GM19397 (cell line): ENCODE measurements at regions not wholly inside any gene's neighbourhood (a gene's known extent, or its start where the extent isn't known, plus 50 kb on each side); places are given as distances from the start of the nearest gene placed in this dataset.
"Not testable (repeated sequence)": the region's sequence is repeated elsewhere in the genome, so short reads cannot be mapped to it uniquely, and the experiment has no call there.

Experiments used
- ATAC-seq: cut with Tn5 transposase; IDR thresholded peaks from one replicate; pipeline ENCODE4 v1.9.1; 2021; ENCODE audit warnings: mild to moderate bottlenecking, moderate library complexity; ENCODE audit not compliant: unreplicated experiment

DNA sequence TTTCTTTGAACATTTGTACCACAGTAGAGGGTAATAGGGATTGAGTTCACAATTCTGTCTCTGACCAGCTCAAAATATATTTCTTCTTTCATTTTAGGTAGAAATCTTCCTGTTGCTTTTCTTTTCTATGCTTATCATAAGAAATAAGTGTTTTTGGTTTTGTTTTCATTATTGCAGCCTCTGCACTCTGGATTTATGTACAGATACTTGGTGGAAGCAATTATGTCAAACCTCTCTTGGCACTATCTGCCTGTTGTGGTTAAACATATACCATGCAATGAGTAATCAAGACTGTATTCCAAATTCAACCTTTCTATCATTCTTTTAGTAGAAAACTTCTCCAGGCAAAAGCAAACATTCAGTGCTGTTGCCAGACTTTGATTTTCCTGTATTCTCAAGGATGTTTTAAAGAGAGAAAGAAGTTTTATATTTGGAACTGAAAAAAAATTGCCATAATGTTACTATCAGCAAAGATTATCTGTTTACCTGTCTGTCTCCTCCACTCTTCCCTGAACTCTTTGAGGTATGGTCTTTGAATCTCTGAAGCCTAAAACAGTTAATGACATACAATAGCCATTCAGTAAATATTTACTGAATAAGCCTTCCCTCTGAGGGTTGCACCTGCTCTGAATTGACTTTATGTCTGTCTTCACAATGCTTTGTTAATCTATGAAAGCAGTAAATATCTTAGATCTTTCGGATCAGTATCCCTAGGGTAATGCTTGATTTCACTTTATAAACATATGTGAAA lies 612.5 kb upstream of the PRR20A start:
- no peak for ATAC-seq

DNA sequence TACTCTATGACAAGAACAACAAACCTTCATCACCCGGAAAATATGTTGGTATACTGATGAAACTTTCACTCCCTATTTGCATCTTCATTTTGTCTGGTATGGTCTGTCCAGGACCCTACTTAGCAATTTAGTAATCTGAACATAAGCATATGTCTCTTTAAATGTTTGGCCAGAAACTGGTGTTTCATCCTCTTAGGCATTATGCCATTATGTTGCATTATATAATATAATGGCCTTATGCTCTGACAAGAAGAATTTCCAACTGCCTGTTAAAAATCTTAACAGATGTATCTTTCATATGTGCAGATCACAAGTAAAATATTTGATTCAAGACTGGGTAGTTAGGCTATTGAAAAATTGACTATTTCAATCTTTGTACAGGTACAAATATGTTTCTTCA lies 610.6 kb upstream of the PRR20A start:
- ATAC-seq = no peak

DNA sequence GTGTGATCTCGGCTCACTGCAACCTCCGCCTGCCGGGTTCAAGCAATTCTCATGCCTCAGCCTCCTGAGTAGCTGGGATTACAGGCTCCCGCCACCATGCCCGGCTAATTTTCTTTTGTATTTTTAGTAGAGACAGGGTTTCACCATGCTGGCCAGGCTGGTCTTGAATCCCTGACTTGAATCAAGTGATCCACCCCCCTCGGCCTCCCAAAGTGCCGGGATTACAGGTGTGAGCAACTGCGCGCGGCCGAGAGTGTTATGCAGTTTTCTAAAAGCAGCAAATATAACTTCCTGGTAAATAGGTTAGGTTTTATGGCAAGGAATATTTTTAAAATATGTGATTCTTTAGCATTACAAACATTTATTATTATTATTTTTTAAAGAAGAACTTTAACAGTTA lies 592.8 kb upstream of the PRR20A start:
- ATAC-seq = not testable (repeated sequence)

DNA sequence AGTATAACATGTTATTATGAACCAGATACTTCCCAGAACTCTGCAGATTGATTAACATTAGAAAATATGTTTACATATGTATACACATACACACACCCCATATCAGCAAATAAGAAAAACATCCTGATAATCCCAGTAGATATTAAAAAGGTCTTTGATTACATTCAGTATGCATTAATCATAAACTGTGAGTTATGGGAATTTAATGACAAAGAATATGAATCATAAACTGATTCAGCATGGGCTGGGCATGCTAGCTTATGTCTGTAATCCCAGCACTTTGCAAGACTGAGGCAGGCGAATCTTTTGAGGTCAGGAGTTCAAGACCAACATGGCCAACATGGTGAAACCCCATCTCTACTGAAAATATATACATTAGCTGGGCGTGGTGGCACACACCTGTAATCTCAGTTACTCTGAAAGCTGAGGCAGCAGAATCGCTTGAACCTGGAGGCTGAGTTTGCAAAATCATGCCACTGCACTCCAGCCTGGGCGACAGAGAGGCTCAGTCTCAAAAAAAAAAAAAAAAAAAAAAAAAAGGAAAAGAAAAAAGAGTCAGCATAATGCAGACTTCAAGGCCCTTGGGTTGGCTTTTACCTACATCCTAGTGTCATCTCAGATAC lies 581.9 kb upstream of the PRR20A start:
- no peak for ATAC-seq

DNA sequence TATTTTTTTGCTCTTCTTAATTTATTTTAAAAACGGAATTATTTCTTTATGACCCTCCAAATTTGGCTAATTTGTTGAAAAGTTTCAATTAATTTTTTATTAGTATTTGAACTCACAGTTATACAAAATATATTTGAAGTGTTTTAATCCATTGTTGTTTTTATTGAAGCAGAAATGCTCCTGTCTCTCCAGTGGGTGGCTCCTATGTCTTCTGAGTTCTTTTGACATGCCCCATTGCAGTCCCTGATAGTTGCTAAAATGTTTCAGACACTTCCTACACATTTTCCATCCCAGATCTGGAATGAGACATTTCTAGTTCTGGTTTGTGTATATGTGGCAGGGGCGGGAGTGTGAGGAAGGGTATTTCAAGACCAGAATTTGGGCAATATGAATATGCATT lies 579.4 kb upstream of the PRR20A start:
- no peak for ATAC-seq

DNA sequence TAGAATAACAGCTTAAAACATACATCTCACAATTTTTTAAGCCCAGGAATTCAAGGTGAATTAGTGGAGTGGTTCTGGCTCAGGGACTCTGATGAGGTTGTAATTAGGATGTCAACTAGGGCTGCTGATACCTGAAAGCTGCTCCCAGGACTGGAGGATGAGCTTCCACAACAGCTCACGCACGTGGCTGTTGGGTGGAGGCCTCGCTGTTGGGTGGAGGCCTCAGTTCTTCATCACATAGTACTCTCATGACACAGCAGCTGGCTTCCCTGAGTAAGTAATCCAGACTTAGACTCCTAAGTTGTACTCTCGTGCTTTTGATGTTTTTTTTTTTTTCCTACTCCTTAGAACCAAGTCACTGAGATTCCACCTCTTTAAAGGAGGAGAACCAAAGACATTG lies 577.1 kb upstream of the PRR20A start:
- no peak for ATAC-seq

DNA sequence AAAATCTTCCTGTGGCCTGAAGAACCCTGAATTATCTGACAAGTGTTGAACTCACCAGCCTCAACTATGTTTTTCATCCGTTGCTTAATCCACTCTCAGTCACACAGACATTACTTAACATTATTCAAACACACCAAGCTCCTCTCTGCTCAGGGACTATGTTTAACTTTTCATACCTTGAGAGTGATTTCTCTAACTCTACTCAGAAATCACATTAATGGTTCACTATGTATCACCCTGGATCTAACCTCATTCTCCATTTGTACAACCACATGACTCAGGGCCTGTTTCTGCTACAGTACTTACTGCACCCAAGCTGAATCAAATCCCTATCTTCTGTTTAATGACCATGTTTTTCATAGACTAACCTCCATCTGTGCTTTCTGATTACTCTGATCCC lies 553.7 kb upstream of the PRR20A start:
- no peak for ATAC-seq

DNA sequence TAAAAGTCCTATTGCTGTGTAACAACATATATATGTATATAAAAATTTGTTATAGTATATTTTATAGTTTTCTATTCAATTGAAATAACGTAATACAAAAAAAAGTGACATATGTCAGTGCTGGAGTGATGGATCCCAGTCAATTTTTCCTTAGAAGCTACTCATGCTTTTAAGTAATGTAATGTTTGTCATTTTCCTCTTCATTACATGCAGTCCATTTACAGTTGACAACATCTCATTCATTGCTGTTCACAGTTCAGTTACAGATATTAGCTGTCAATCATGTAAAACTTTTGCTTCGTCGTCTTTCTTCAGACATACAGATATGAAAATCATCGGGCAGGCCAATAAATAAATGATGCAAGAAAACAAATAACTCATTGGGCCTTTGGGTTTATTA lies 525.1 kb upstream of the PRR20A start:
- no peak for ATAC-seq

DNA sequence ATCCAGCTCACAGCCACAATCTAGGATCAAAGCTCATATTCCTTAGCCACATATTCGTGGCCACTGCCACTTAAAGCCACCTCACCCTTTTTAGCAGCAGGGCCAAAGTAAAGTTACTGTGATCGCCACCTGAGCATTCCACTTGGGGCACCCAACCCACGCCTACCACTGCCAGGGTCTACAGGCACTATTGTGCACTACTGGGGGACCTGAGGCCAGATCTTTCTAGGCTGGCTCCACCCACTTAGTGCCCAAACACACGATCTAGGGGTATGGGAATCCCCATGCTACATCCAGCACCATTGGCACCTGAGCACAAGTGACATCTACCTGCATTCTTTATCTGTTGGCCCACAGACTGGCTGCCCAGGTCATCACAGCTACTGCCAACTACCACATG lies 517.9 kb upstream of the PRR20A start:
- ATAC-seq = no peak

DNA sequence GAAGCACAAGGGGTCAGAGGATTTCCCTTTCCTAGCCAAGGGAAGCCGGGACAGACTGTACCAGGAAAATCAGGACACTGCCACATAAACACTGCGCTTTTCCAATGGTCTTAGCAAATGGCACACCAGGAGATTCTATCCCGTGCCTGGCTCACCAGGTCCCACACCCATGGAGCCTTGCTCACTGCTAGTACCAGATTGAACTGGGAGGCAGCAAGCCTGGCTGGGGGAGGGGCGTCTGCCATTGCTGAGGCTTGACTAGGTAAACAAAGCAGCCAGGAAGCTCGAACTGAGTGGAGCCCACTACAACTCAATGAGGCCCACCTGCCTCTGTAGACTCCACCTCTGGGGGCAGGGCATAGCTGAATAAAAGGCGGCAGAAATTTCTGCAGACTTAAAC lies 511.8 kb upstream of the PRR20A start:
- not testable (repeated sequence) for ATAC-seq

DNA sequence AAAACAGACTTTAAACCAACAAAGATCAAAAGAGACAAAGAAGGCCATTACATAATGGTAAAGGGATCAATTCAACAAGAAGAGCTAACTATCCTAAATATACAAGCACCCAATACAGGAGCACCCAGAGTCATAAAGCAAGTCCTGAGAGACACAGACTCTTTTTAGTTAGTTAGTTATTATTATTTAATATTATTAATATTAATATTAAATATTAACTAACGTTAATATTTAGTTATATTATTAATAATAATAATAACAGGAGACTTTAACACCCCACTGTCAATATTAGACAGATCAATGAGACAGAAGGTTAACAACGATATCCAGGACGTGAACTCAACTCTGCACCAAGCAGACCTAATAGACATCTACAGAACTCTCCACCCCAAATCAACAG lies 509.7 kb upstream of the PRR20A start:
- not testable (repeated sequence) for ATAC-seq

DNA sequence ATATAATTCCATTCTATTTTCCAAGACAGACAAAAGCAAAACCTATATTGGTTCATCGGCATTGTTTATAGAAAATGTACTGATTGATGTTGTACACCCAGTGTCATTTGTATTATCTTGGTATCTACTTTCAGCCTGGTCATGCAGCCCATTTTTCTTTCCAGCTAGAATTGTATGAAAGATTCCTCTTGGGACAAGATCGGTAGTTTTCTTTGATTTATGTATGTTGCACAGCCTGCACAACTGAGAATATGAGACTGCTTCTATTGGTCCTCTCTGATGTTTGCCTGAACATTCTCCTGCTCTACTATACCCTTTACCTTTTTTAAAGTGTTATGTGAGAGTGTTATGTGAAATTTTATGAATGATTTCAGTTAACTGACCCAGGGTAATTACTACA lies 487.7 kb upstream of the PRR20A start:
- no peak for ATAC-seq

DNA sequence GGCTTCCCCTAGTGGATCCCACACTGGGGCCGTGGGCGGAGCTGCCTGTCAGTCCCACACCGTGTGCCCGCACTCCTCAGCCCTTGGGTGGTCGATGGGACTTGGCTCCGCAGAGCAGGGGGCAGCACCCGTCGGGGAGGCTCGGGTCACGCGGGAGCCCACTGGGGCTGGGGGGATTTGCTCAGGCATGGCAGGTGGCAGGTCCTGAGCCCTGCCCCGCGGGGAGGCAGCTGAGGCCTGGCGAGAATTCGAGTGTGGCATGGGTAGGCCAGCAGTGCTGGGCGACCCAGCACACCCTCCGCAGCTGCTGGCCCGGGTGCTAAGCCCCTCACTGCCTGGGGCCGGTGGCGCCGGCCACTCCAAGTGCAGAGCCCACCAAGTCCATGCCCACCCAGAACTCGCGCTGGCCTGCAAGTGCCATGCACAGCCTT lies 481.7 kb upstream of the PRR20A start:
- ATAC-seq = no peak

DNA sequence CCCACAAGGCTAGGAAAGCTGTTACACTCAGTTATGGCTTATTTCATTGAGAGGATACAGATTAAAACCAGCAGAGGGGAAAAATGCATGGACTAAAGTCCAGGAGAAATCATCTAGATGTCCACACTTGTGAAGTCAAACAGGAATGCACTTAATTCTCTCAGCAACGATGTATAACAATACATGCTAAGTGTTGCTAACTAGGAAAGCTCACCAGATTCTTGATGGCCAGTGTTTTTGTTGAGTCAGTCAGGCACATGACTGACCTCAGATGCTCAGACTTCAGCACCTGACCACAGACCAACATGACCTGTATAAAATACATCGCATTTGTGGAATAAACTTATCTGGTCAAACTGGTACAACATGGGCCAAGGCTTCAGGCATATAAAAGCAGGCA lies 470.2 kb upstream of the PRR20A start:
- no peak for ATAC-seq

DNA sequence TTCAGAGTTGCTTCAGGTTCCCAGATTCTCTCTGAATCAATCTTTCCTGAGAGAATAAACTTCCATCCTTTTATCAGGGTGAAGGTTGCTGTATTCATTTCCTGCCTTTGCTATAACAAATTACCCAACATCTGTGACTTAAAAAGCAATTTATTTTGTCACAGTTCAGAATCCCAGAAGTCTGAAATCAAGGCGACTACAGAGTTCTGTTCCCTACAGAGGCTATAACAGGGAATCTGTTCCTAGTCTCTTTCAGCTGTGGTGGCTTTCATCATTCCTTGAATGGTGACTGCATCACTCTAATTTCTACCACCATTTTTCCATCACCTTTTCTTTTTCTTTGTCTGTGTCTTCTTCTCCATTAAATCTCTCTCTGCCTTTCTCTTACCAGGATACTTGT lies 459.3 kb upstream of the PRR20A start:
- ATAC-seq = no peak

DNA sequence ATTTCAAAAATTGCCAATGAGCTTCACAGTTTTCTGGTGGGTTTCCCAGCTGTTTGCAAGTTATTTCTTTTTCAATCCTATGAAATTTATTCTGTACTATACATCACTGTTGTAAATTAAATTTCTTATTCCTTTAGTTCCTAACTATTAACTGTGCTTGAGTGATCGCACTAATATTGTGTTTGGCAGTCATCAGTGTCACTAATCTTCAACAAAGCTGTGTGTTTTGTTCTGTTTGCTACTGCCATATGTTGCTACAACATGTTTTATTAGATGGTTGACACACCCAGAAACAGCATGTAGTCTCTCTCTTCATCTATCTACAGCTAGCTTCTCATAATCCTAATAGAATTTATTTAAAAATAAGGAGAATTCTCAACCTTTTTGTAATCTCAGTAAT lies 453.6 kb upstream of the PRR20A start:
- no peak for ATAC-seq

DNA sequence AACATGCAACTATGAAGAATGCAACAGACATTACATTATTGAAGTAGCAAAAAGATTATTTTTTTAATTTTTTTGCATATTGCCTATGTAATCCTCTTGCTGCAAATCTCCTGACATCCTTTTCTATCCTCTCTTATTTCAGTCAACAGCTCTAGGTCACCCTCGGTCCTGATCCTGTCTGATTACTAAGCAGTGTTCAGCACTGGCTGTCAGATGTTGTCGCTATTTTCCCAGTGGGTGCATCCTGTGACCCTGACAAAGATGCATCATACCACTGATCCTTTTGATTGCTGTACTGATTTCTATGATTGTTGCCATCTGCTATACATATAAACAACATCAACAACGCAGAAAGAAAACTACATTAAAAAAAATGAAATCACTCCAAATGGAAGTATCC lies 443.7 kb upstream of the PRR20A start:
- no peak for ATAC-seq

DNA sequence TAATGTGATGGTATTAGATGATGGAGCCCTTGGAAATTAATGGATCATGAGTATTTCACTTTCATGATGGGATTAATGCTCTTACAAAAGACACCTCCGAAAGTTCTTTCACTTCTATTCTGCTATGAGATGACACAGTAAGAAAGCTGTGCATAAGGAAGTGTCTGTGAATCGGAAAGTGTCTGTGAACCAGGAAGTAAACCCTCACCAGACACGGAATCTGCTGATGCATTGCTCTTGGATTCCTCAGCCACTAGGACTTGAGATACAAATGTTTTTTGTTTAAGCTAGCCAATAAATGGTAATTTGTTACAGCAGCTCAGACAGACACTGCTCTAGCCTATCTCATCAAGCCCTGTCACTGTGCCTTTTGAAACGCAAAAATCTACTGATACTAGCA lies 440.4 kb upstream of the PRR20A start:
- ATAC-seq = no peak

DNA sequence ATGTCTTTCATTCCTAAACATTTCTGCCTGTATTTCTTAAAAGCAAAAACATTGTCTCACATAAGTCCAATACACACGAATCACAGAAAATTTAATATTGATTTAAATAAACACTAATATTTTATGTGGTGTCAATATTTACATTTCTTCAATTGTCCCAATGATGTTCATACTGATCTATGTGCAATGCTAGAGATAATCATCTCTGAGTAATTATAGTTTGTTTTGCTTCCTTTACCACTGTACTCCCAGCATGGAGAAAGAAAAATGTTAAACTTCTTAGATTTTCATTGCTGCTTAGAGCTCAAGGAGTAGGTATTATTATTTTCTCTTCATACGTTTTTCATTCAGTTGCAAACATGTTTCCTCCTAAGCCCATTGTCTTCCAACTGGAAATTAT lies 434.2 kb upstream of the PRR20A start:
- no peak for ATAC-seq

DNA sequence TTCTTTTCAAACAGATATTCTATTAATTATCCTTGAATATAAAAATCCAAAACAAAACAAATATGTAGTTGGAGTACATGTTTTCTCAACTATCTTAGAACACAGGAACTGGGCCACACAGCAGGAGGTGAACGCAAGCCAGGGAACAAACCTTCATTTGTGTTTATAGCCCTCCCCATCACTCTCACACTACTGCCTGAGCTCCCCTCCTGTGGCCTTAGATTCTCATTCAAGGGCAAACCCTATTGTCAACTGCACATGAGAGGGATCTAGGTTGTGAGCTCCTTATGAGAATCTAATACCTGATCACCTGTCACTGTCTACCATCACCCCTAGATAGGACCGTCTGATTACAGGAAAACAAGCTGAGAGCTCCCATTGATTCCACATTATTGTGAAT lies 427.1 kb upstream of the PRR20A start:
- no peak for ATAC-seq

DNA sequence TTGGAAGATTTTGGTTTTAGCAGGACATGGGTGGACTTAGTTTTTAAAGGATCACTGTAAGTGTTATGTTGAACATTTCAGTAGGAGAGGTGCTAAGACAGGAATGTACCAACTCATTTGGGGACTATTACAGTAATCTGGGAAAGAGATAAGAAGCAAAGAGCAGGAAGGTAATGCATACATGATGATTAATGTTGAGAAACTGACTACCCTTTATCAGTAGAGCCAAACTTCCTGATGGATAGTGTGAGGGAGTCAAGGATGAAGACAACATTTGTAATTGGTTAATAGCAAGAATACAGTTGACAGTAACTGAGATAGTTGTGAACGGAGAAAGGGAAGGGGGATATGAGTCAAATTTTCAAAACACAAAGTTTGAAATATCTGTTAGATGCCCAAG lies 421.9 kb upstream of the PRR20A start:
- no peak for ATAC-seq

DNA sequence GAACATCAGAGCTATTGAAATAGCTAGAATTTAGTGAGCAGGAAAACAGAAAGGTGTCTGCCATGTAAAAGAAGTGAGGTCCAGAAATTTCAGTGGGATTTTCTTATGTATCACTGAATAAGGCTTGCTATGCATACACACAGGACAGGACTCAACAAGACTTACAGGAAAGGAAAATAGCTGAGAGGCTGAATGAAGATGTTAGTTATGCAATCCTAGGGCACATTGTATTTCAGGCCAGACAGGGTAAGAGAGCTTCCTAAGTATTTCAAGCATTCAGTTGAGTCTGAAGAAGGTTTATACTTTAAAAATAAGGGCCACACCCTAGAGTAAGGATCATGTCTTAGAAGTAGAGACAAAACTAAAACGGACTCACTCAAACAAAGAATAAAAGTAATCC lies 419.9 kb upstream of the PRR20A start:
- ATAC-seq = no peak

DNA sequence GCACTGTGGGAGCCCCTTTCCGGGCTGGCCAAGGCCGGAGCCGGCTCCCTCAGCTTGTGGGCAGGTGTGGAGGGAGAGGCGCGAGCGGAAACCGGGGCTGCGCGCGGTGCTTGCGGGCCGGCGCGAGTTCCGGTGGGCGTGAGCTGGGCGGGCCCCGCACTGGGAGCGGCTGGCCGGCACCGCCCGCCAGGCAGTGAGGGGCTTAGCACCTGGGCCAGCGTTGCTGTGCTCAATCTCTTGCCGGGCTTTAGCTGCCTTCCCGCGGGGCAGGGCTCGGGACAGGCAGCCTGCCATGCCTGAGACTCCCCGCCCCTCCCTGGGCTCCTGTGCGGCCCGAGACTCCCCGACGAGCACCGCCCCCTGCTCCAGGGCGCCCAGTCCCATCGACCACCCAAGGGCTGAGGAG lies 405.2 kb upstream of the PRR20A start:
- ATAC-seq = no peak
